IPS-20b (cell line): ENCODE measurements at regions not wholly inside any gene's neighbourhood (a gene's known extent, or its start where the extent isn't known, plus 50 kb on each side); places are given as distances from the start of the nearest gene placed in this dataset.

Experiments used
- H3K27ac ChIP-seq: one replicate; pipeline ENCODE4 v1.5.1; 2013; ENCODE audit warnings: low read length
- H3K27me3 ChIP-seq: 2 replicates; pipeline ENCODE4 v1.6.1; 2013; ENCODE audit warnings: mild to moderate bottlenecking, low read length, inconsistent platforms; ENCODE audit not compliant: insufficient read depth
- H3K36me3 ChIP-seq: 2 replicates; pipeline ENCODE4 v1.6.1; 2013; ENCODE audit warnings: low read depth, mild to moderate bottlenecking, inconsistent platforms, low read length, moderate library complexity; ENCODE audit not compliant: insufficient read depth
- H3K4me1 ChIP-seq: 2 replicates; pipeline ENCODE4 v1.6.1; 2013; ENCODE audit warnings: mild to moderate bottlenecking, control low read depth, inconsistent platforms, low read length, moderate library complexity; ENCODE audit not compliant: insufficient read depth
- H3K4me3 ChIP-seq: 2 replicates; pipeline ENCODE4 v1.5.1; 2013; ENCODE audit warnings: mild to moderate bottlenecking, low read length, inconsistent platforms
- H3K9ac ChIP-seq: 2 replicates; pipeline ENCODE4 v1.6.1; 2013; ENCODE audit warnings: low read depth, mild to moderate bottlenecking, inconsistent platforms, low read length, moderate library complexity
- H3K9me3 ChIP-seq: 2 replicates; pipeline ENCODE4 v1.6.1; 2013; ENCODE audit warnings: mild to moderate bottlenecking, low read depth, low read length, inconsistent platforms; ENCODE audit not compliant: insufficient read depth

DNA sequence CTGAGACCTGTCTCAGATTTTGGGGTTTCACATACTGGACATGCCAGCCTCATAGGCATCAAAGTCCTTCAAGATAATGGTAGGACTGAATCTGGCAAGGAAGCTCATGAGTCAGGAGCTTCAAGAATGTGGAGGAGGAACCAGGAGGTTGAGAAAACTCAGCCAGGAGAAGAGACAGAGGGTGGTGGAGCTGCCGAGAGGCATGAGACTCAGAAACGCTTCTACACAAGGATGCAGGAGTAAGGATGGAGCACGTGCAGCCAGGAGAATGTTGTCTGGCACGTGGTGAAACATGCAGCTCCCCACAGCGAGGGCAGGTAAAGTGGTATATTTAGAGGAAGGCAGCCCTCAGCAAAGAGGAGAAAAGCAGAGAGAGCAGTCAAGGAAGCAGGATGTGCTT is 148.7 kb upstream of the ISX start:
- no peaks in the 10 kb centered on the region for H3K9me3 ChIP-seq
- no peak overlapping the region for H3K4me3 ChIP-seq
- no peaks in the 10 kb centered on the region for H3K4me1 ChIP-seq
- H3K27ac ChIP-seq = no peak overlapping the region
- H3K36me3 ChIP-seq = no peaks in the 10 kb centered on the region
- H3K9ac ChIP-seq = no peak overlapping the region
- no peaks in the 10 kb centered on the region for H3K27me3 ChIP-seq

GRCh38 chr22:34931026-34931425 is 134.9 kb upstream of the ISX start:
- Histone ChIP-seq H3K4me1 (no peaks in the 10 kb centered on the region; the same call in 1 of the 2 replicates), H3K36me3 (no peaks in the 10 kb centered on the region), H3K27ac (no peak overlapping the region), H3K9ac (no peak overlapping the region), H3K9me3 (no peaks in the 10 kb centered on the region), H3K27me3 (peaks cover 3% of the 10 kb centered on the region; the same call in 1 of the 2 replicates), H3K4me3 (no peak overlapping the region)

DNA sequence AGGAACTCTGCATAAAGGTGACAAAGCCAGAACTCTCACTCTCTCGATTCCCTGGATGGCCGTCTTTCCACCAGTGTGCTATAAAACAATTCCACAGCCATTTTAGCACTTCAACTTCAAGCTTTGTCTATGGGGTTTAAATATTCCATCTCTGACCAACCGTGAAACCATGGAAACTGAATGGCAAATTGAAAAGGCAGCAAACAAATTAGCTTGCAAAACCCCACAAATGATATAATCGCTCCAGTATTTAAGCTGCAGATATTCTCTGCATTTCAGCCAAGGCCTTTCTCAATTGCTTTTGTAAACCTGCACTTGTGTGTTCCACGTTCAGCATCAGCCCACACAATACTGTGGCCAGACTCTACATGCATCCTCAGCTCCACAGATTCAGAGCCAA is 131.7 kb upstream of the ISX start:
- H3K4me3 ChIP-seq = no peak overlapping the region
- H3K9me3 ChIP-seq = no peaks in the 10 kb centered on the region

DNA sequence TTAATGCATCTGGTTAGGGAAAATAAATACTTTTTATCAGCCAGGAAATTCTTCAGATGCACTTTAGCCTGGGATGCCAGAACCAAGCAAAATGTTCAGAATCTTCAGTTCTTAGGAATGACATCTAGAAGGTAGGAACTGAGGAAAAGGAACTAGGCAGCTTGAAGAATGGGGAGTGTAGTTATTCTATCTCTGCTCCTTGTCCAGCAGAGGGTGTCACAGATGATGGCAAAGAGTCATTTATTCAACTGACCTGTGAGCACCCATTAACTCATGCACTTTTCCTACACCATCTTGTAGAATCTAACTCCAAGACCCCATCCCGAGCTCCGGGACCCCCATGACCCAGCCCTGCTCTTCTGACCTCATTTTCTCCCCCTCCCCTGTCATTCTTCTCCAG is 122.1 kb upstream of the ISX start:
- H3K4me3 ChIP-seq = no peak overlapping the region
- no peaks in the 10 kb centered on the region for H3K27me3 ChIP-seq
- H3K4me1 ChIP-seq = no peaks in the 10 kb centered on the region
- no peak overlapping the region for H3K9ac ChIP-seq
- no peaks in the 10 kb centered on the region for H3K9me3 ChIP-seq
- H3K36me3 ChIP-seq = no peaks in the 10 kb centered on the region
- H3K27ac ChIP-seq = no peak overlapping the region

More for the DNA sequence above, 131.7 kb upstream of the ISX start:
- H3K36me3 ChIP-seq = no peaks in the 10 kb centered on the region
- no peak overlapping the region for H3K9ac ChIP-seq
- no peaks in the 10 kb centered on the region; the same call in 1 of the 2 replicates for H3K4me1 ChIP-seq
- H3K27me3 ChIP-seq = peaks cover 3% of the 10 kb centered on the region; the same call in 1 of the 2 replicates
- no peak overlapping the region for H3K27ac ChIP-seq

- Histone ChIP-seq H3K4me3 (no peak overlapping the region), H3K27me3 (no peaks in the 10 kb centered on the region), H3K36me3 (no peaks in the 10 kb centered on the region), H3K9me3 (no peaks in the 10 kb centered on the region), H3K4me1 (peaks cover 12% of the 10 kb centered on the region; the same call in 1 of the 2 replicates), H3K9ac (no peak overlapping the region), H3K27ac (no peak overlapping the region)
These were observed 119.5 kb upstream of the ISX start for GRCh38 chr22:34946339-34946985.

DNA sequence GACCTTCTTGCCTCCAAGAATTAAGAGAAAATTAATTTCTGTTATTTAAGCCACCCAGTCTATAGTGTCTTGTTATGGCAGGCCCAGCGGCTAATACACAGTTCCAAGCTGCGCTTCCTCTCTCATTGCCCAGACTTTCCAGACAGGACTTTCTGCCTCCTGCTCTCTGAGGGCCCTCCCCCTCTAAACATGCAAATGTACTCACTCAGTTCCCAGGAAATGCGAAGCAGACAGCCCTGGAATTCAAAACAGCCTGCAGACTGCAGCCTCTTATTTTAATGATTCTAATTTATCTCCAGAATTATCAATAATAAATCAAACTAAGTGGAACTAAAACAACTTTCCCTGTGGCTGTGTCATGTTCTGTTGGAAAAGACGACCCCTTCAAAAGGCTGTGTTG is 115.5 kb upstream of the ISX start:
- Histone ChIP-seq H3K36me3 (no peaks in the 10 kb centered on the region), H3K9me3 (no peaks in the 10 kb centered on the region), H3K4me3 (no peak overlapping the region), H3K9ac (peak overlapping the region; percentile 17; the same call in 1 of the 2 replicates), H3K27me3 (no peaks in the 10 kb centered on the region), H3K27ac (no peak overlapping the region), H3K4me1 (peaks cover 12% of the 10 kb centered on the region; the same call in 1 of the 2 replicates)

DNA sequence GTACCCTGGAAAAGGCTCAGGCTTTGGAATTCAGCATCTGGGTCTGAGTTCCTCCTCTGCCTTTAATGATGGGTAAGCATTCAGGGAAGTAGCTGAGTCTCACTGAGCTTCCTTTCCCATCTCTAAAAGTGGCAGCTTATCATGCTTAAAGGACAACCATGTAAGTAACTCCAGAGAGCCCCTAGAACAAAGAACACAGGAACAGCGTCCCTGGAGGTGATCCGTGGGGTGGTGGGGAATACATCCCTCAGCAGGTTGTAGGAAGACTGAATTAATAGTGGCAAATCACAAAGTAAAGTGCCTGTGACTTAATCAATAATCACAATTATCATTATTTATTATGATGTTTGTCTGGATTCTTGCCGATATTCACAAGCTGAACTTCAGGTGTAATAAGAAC is 114.7 kb upstream of the ISX start:
- Histone ChIP-seq H3K4me3 (no peak overlapping the region), H3K36me3 (no peaks in the 10 kb centered on the region), H3K4me1 (peaks cover 12% of the 10 kb centered on the region; the same call in 1 of the 2 replicates)

GRCh38 chr22:34960005-34960404 is 106.0 kb upstream of the ISX start:
- no peak overlapping the region for H3K27ac ChIP-seq
- H3K4me3 ChIP-seq = no peak overlapping the region
- H3K36me3 ChIP-seq = no peaks in the 10 kb centered on the region
- no peaks in the 10 kb centered on the region for H3K27me3 ChIP-seq
- H3K9ac ChIP-seq = no peak overlapping the region
- H3K4me1 ChIP-seq = no peaks in the 10 kb centered on the region
- no peaks in the 10 kb centered on the region for H3K9me3 ChIP-seq

More for the DNA sequence above, 114.7 kb upstream of the ISX start:
- H3K27ac ChIP-seq = no peak overlapping the region
- H3K27me3 ChIP-seq = no peaks in the 10 kb centered on the region
- H3K9me3 ChIP-seq = no peaks in the 10 kb centered on the region
- H3K9ac ChIP-seq = peak overlapping the region; percentile 17; the same call in 1 of the 2 replicates

DNA sequence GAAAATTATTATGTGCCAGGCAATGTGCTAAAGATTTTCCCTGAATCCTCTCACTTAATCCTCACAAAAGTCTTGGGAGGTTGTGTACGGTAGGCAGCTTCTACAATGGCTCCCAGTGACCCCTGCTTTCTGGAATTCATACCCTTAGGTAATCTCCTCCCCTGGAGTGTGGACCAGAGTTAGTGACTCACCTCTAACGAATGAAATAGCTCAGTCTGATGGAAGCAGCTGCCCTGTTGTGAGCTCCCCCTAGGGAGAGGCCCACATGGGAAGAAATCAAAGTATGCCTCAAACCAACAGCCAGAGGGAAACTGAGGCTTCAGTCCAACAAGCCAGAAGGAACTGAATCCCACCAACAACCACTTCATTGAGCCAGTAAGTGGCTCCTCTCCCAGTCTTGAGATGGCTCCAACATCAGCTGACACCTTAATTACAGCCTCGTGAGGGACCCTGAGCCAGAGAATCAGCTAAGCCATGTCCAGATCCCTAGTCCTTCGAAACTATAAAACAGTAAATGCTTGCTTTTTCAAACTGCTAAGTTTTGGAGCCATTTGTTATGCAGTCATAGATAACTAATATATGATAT is 98.9 kb upstream of the ISX start:
- no peaks in the 10 kb centered on the region for H3K9me3 ChIP-seq
- peaks cover 6% of the 10 kb centered on the region; the same call in 1 of the 2 replicates for H3K4me1 ChIP-seq
- H3K27ac ChIP-seq = no peak overlapping the region
- no peaks in the 10 kb centered on the region for H3K27me3 ChIP-seq
- no peak overlapping the region for H3K9ac ChIP-seq
- H3K4me3 ChIP-seq = no peak overlapping the region
- no peaks in the 10 kb centered on the region for H3K36me3 ChIP-seq

- Histone ChIP-seq H3K9ac (no peak overlapping the region), H3K27me3 (no peaks in the 10 kb centered on the region)
These were observed 96.8 kb upstream of the ISX start for GRCh38 chr22:34969001-34969790.

DNA sequence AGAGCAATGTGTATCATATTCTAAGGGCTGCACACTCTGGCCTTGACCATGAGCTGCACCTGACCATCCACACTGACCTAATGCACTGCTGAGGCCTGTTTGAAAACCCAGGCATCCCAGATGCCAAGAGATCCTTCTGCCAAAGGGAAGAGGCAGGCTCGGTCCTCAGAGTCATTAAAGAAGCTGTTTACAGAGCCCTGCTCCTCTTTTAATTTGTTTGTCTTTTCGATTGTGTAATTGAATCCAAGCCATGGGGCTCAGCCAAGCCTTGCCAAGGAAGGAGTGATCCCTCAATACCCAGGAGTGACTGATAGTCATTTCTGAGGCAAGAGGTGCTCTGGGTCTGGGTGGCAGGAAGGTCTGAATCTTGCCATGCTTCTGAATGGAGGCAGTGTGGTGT is 94.5 kb upstream of the ISX start:
- H3K4me3 ChIP-seq = no peak overlapping the region
- no peaks in the 10 kb centered on the region for H3K27me3 ChIP-seq

More at GRCh38 chr22:34969001-34969790, 96.8 kb upstream of the ISX start:
- no peak overlapping the region for H3K4me3 ChIP-seq
- H3K36me3 ChIP-seq = no peaks in the 10 kb centered on the region
- H3K27ac ChIP-seq = no peak overlapping the region
- no peaks in the 10 kb centered on the region for H3K9me3 ChIP-seq
- H3K4me1 ChIP-seq = peaks cover 26% of the 10 kb centered on the region

More for the DNA sequence above, 94.5 kb upstream of the ISX start:
- no peaks in the 10 kb centered on the region for H3K36me3 ChIP-seq
- no peak overlapping the region for H3K9ac ChIP-seq
- no peaks in the 10 kb centered on the region for H3K9me3 ChIP-seq
- no peak overlapping the region for H3K27ac ChIP-seq
- H3K4me1 ChIP-seq = peaks cover 26% of the 10 kb centered on the region
